Panc1 (cell line): ENCODE measurements at regions not wholly inside any gene's neighbourhood (a gene's known extent, or its start where the extent isn't known, plus 50 kb on each side); places are given as distances from the start of the nearest gene placed in this dataset.
A peak's percentile ranks its signal among the peaks of the same experiment; 100 is the strongest.
"Not testable (repeated sequence)": the region's sequence is repeated elsewhere in the genome, so short reads cannot be mapped to it uniquely, and the experiment has no call there.

Experiments used
- ATAC-seq: fragments of 200-7000 bp; cut with Tn5 transposase; 2 replicates; pipeline ENCODE4 v1.9.1; 2020; ENCODE audit warnings: mild to moderate bottlenecking, moderate library complexity
- BruUV-seq: library from RNA; stranded (reverse); fragments of 400-500 nt; replicated peaks from 2 replicates; lab custom pipeline; 2021; lab: Mats Ljungman, UMichigan
- CTCF ChIA-PET: fragments of 300-600 bp; sonication (Branson Sonifier 250); formaldehyde crosslinking; loops from one replicate; lab custom pipeline; 2022; ENCODE audit warnings: antibody characterized with exemption; lab: Charles Lee
- POLR2A ChIA-PET: fragments of 300-600 bp; sonication (Branson Sonifier 250); formaldehyde crosslinking; loops from one replicate; lab custom pipeline; 2022; ENCODE audit warnings: antibody characterized with exemption; lab: Charles Lee
- DNase-seq: peaks from one replicate; pipeline ENCODE4 v3.0.0-alpha.2; 2010; ENCODE audit warnings: low read depth, low spot score
- H3K27ac ChIP-seq: 2 replicates; pipeline ENCODE4 v1.5.1; 2011; ENCODE audit warnings: mild to moderate bottlenecking, low read length, inconsistent platforms
- H3K27me3 ChIP-seq: fragments of 200-500 bp; sonication (Bioruptor generic); 2 replicates; pipeline ENCODE4 v1.6.0; 2014; ENCODE audit warnings: low read length, inconsistent platforms; ENCODE audit not compliant: control insufficient read depth, insufficient read depth
- H3K36me3 ChIP-seq: fragments of 200-500 bp; sonication (Bioruptor generic); 2 replicates; pipeline ENCODE4 v1.5.1; 2014; ENCODE audit warnings: inconsistent platforms, mild to moderate bottlenecking, low read length, moderate library complexity; ENCODE audit not compliant: control insufficient read depth, insufficient read depth
- H3K4me1 ChIP-seq: 2 replicates; pipeline ENCODE4 v1.5.1; 2011; ENCODE audit warnings: inconsistent platforms, mild to moderate bottlenecking, low read length, moderate library complexity; ENCODE audit not compliant: control insufficient read depth, insufficient read depth
- H3K4me3 ChIP-seq, 2 experiments: 2 replicates each; pipeline ENCODE4 v1.5.1; 2011 to 2012; ENCODE audit warnings: low read depth in 2 of 2, low read length in 2 of 2, mild to moderate bottlenecking in 2 of 2, inconsistent platforms in 1 of 2, moderate library complexity in 1 of 2
- H3K9me3 ChIP-seq: fragments of 200-500 bp; sonication (Bioruptor generic); 2 replicates; pipeline ENCODE4 v1.5.1; 2014; ENCODE audit warnings: low read depth, mild to moderate bottlenecking, inconsistent platforms, low read length, moderate library complexity; ENCODE audit not compliant: control insufficient read depth, insufficient read depth
- CTCF ChIP-seq: fragments of 450-650 bp; IDR thresholded peaks from 2 replicates; pipeline ENCODE4 v1.5.1; 2017; ENCODE audit warnings: mild to moderate bottlenecking
- POLR2AphosphoS5 ChIP-seq: IDR thresholded peaks from 2 replicates; pipeline ENCODE4 v1.6.1; 2012; ENCODE audit warnings: mild to moderate bottlenecking, low read depth, low read length, moderate library complexity
- REST ChIP-seq, 2 experiments: IDR thresholded peaks; 2 replicates each; pipeline ENCODE4 v1.6.1; 2011 to 2012; ENCODE audit warnings: low read depth in 2 of 2, control low read depth in 1 of 2, low read length in 1 of 2, mild to moderate bottlenecking in 1 of 2, moderate library complexity in 1 of 2; ENCODE audit not compliant: insufficient read depth in 1 of 2
- SIN3A ChIP-seq: IDR thresholded peaks from 2 replicates; pipeline ENCODE4 v1.6.1; 2012; ENCODE audit warnings: low read depth, mild to moderate bottlenecking, low read length, moderate library complexity, borderline replicate concordance; ENCODE audit not compliant: insufficient read depth
- TCF7L2 ChIP-seq: IDR thresholded peaks from 2 replicates; pipeline ENCODE4 v1.6.1; 2011; ENCODE audit warnings: mild to moderate bottlenecking, low read depth, low read length, inconsistent platforms
- in situ Hi-C: cut with HindIII; loops from 2 replicates; pipeline ENCODE4 v1.10.0; 2016; ENCODE audit warnings: low sequenced_read_pairs, low pct_unique_long_range_greater_than_20kb
- intact Hi-C: fragments of 100-400 bp; cut with micrococcal nuclease; formaldehyde crosslinking; loops from one replicate; pipeline ENCODE4 v1.10.0; 2022; ENCODE audit not compliant: unreplicated experiment

- Histone ChIP-seq H3K9me3 (no peaks in the 10 kb centered on the region), H3K4me3 (no peak overlapping the region), H3K36me3 (no peaks in the 10 kb centered on the region), H3K27ac (no peak overlapping the region), H3K4me1 (no peaks in the 10 kb centered on the region), H3K27me3 (no peaks in the 10 kb centered on the region)
- peak; percentile 72 for ATAC-seq
- no TSS peak for BruUV-seq
- in situ Hi-C loops (no loop called here), intact Hi-C loops (no loop called here)
- CTCF ChIA-PET: no interaction called here
- POLR2A ChIA-PET: no interaction called here
- TF ChIP-seq REST (IDR thresholded peaks at IDR 0.05; ENCODE audit: insufficient read depth in 1 of 2, low read depth in 2 of 2, low read length in 1 of 2) (no peak), CTCF (peak; percentile 45)
- no peak for DNase-seq
Measured at GRCh38 chrX:95764972-95765451, 919.6 kb upstream of the DIAPH2 start.

GRCh38 chrX:95771198-95771597 lies 913.4 kb upstream of the DIAPH2 start:
- H3K27ac ChIP-seq, CTCF ChIA-PET, intact Hi-C loops, H3K9me3 ChIP-seq, H3K4me3 ChIP-seq, ATAC-seq, H3K27me3 ChIP-seq, in situ Hi-C loops, H3K4me1 ChIP-seq, H3K36me3 ChIP-seq, BruUV-seq, POLR2A ChIA-PET, DNase-seq: not testable (repeated sequence)

GRCh38 chrX:95791876-95792275 lies 892.8 kb upstream of the DIAPH2 start:
- ChIA-PET POLR2A (no interaction called here), CTCF (no interaction called here)
- TF ChIP-seq CTCF (no peak), SIN3A (no peak), REST (IDR thresholded peaks at IDR 0.05; ENCODE audit: insufficient read depth in 1 of 2, low read depth in 2 of 2, low read length in 1 of 2) (no peak), POLR2AphosphoS5 (no peak), TCF7L2 (no peak)
- H3K4me3 ChIP-seq: no peak overlapping the region
- no TSS peak for BruUV-seq
- no peaks in the 10 kb centered on the region for H3K4me1 ChIP-seq
- no peak overlapping the region for H3K27ac ChIP-seq
- no peaks in the 10 kb centered on the region for H3K36me3 ChIP-seq
- in situ Hi-C loops (no loop called here), intact Hi-C loops (no loop called here)
- ATAC-seq: no peak
- no peaks in the 10 kb centered on the region for H3K27me3 ChIP-seq
- DNase-seq: no peak
- no peaks in the 10 kb centered on the region for H3K9me3 ChIP-seq
